GM12878 (cell line): ENCODE measurements at regions not wholly inside any gene's neighbourhood (a gene's known extent, or its start where the extent isn't known, plus 50 kb on each side); places are given as distances from the start of the nearest gene placed in this dataset.

ENCODE experiments used
- ATAC-seq: fragments of 200-7000 bp; cut with Tn5 transposase; 3 replicates; pipeline ENCODE4 v1.9.1; 2020; ENCODE audit warnings: mild to moderate bottlenecking, moderate library complexity
- BruUV-seq: library from RNA; stranded (reverse); fragments of 400-500 nt; replicated peaks from 2 replicates; lab custom pipeline; 2021; lab: Mats Ljungman, UMichigan
- CTCF ChIA-PET: fragments of 300-600 bp; sonication (Branson Sonifier 250); formaldehyde crosslinking; extraction: SDS; loops from one replicate; lab custom pipeline; 2021; ENCODE audit warnings: inconsistent platforms; lab: Yijun Ruan, JAX
- POLR2A ChIA-PET: fragments of 350-600 bp; formaldehyde crosslinking; extraction: SDS; loops from one replicate; lab custom pipeline; 2021; ENCODE audit warnings: inconsistent platforms; lab: Charles Lee
- RAD21 ChIA-PET: fragments of 300-600 bp; sonication (Branson Sonifier 250); formaldehyde crosslinking; loops from one replicate; lab custom pipeline; 2023; ENCODE audit warnings: antibody characterized with exemption; ENCODE audit not compliant: unreplicated experiment; lab: Charles Lee
- SMC1A ChIA-PET: fragments of 300-600 bp; sonication (Branson Sonifier 250); formaldehyde crosslinking; loops from one replicate; lab custom pipeline; 2023; ENCODE audit not compliant: unreplicated experiment, uncharacterized antibody; lab: Charles Lee
- DNase-seq: peaks from one replicate; pipeline ENCODE4 v3.0.0-alpha.2; 2011; ENCODE audit warnings: low read depth, low spot score
- FAIRE-seq: peaks from 3 replicates; lab custom pipeline; 2011; peaks lifted over from hg19 to GRCh38; lab: Jason Lieb, UNC
- H2AFZ ChIP-seq: 2 replicates; pipeline ENCODE4 v1.6.0; 2011; ENCODE audit warnings: low read depth, low read length, control low read depth; ENCODE audit not compliant: control insufficient read depth
- H3K27ac ChIP-seq: 2 replicates; pipeline ENCODE4 v1.5.1; 2011; ENCODE audit warnings: control low read depth; ENCODE audit not compliant: control insufficient read depth, insufficient read depth
- H3K27me3 ChIP-seq, 2 experiments: replicated peaks in 1 of 2; 2 replicates each; pipeline versions ENCODE4 v1.6.0 to v1.6.1; 2011; ENCODE audit warnings: low read length in 1 of 2; ENCODE audit not compliant: control insufficient read depth in 2 of 2, insufficient read depth in 2 of 2
- H3K36me3 ChIP-seq, 2 experiments: 2 replicates each; pipeline ENCODE4 v1.5.1; 2011; ENCODE audit warnings: low read length in 1 of 2; ENCODE audit not compliant: control insufficient read depth in 2 of 2, insufficient read depth in 2 of 2
- H3K4me1 ChIP-seq: 2 replicates; pipeline ENCODE4 v1.6.1; 2011; ENCODE audit warnings: mild to moderate bottlenecking, low read length, moderate library complexity, mixed read lengths; ENCODE audit not compliant: control insufficient read depth, insufficient read depth
- H3K4me2 ChIP-seq: 2 replicates; pipeline ENCODE4 v1.6.0; 2011; ENCODE audit warnings: control low read depth; ENCODE audit not compliant: control insufficient read depth, insufficient read depth
- H3K4me3 ChIP-seq: fragments of 200-600 bp; sonication (generic); 2 replicates; pipeline ENCODE4 v1.5.1; 2016
- H3K79me2 ChIP-seq: 2 replicates; pipeline ENCODE4 v1.6.0; 2011; ENCODE audit warnings: low read length; ENCODE audit not compliant: control insufficient read depth, insufficient read depth
- H3K9ac ChIP-seq: 2 replicates; pipeline ENCODE4 v1.8.0; 2011; ENCODE audit warnings: low read length, control low read depth, mixed read lengths; ENCODE audit not compliant: control insufficient read depth, insufficient read depth
- H3K9me3 ChIP-seq: replicated peaks from 3 replicates; pipeline ENCODE4 v1.5.1; 2011; ENCODE audit warnings: mild to moderate bottlenecking, low read length; ENCODE audit not compliant: control insufficient read depth, insufficient read depth
- H4K20me1 ChIP-seq: 2 replicates; pipeline ENCODE4 v1.6.0; 2011; ENCODE audit not compliant: control insufficient read depth, insufficient read depth
- EP300 ChIP-seq, 2 experiments: fragments of 150-350 bp in 1 of 2; IDR thresholded peaks; 2 replicates each; pipeline ENCODE4 v1.6.1; 2011 to 2012; ENCODE audit warnings: low read depth in 2 of 2, low read length in 2 of 2, borderline replicate concordance in 1 of 2, improper control_type of control experiment in 1 of 2, inconsistent platforms in 1 of 2; ENCODE audit not compliant: control insufficient read depth in 1 of 2
- HCFC1 ChIP-seq: fragments of 150-350 bp; IDR thresholded peaks from 2 replicates; pipeline ENCODE4 v1.6.1; 2014; ENCODE audit warnings: low read length
- HDAC2 ChIP-seq: fragments of 200-600 bp; sonication (generic); IDR thresholded peaks from 2 replicates; pipeline ENCODE4 v1.6.1; 2017
- MEF2B ChIP-seq: fragments of 450-650 bp; IDR thresholded peaks from 2 replicates; pipeline ENCODE4 v1.6.1; 2018; ENCODE audit warnings: mild to moderate bottlenecking, moderate library complexity; ENCODE audit not compliant: partially characterized antibody, poor library complexity, severe bottlenecking
- MXI1 ChIP-seq: fragments of 150-350 bp; IDR thresholded peaks from 2 replicates; pipeline ENCODE4 v1.6.1; 2011; ENCODE audit warnings: low read depth, mild to moderate bottlenecking, inconsistent platforms, low read length, improper control_type of control experiment
- NFYB ChIP-seq: IDR thresholded peaks from 2 replicates; pipeline ENCODE4 v1.6.1; 2011; ENCODE audit warnings: low read depth, mild to moderate bottlenecking, low read length, improper control_type of control experiment, moderate library complexity; ENCODE audit not compliant: insufficient read depth
- TARDBP ChIP-seq: IDR thresholded peaks from 2 replicates; pipeline ENCODE4 v1.6.1; 2016; ENCODE audit warnings: borderline replicate concordance
- ZSCAN29 ChIP-seq: fragments of 450-650 bp; IDR thresholded peaks from 2 replicates; pipeline ENCODE4 v1.6.1; 2017; ENCODE audit warnings: mild to moderate bottlenecking, moderate library complexity
- WGBS: methylation state at CpG from one replicate; pipeline ENCODE4 v1.1.6; 2016; ENCODE audit warnings: low lambda C conversion rate; ENCODE audit not compliant: insufficient replicate concordance, insufficient coverage; ENCODE audit errors: missing lambda C conversion rate; 5-methylcytosine and 5-hydroxymethylcytosine counted together
- in situ Hi-C: fragments of 300-500 bp; cut with MboI; formaldehyde crosslinking; loops from 9 replicates; pipeline ENCODE4 v1.14.3; 2018; ENCODE audit warnings: mixed read lengths
- intact Hi-C: fragments of 100-400 bp; cut with micrococcal nuclease; formaldehyde crosslinking; loops from one replicate; pipeline ENCODE4 v1.14.2; 2022; ENCODE audit not compliant: unreplicated experiment
- TF ChIP-seq, protein P1 (sequence below): IDR thresholded peaks from 2 replicates; pipeline ENCODE4 v1.6.1; 2012; ENCODE audit warnings: low read depth, low read length, improper control_type of control experiment
- TF ChIP-seq, protein P2 (sequence below): fragments of 450-650 bp; IDR thresholded peaks from 2 replicates; pipeline ENCODE4 v1.6.1; 2017; ENCODE audit warnings: antibody characterized with exemption, mild to moderate bottlenecking, moderate library complexity

GRCh38 chrX:138875472-138875871 is 164.0 kb upstream of the FGF13 start:
- H4K20me1 ChIP-seq = no peaks in the 10 kb centered on the region
- no peak overlapping the region for H3K4me3 ChIP-seq
- no peak overlapping the region for H2AFZ ChIP-seq
- SMC1A ChIA-PET = no interaction called here
- ATAC-seq = no peak
- H3K4me1 ChIP-seq = no peaks in the 10 kb centered on the region
- 84% methylated on average over 4 of the region's 4 CpGs for WGBS
- no TSS peak for BruUV-seq
- POLR2A ChIA-PET = no interaction called here
- CTCF ChIA-PET = no interaction called here
- in situ Hi-C loops = no loop called here
- intact Hi-C loops = no loop called here
- RAD21 ChIA-PET = no interaction called here
- H3K4me2 ChIP-seq = no peak overlapping the region
- no peak for DNase-seq
- H3K27ac ChIP-seq = no peak overlapping the region
- no peaks in the 10 kb centered on the region for H3K27me3 ChIP-seq
- no peaks in the 10 kb centered on the region for H3K79me2 ChIP-seq
- no peak for FAIRE-seq
- H3K36me3 ChIP-seq = no peaks in the 10 kb centered on the region
- H3K9ac ChIP-seq = no peak overlapping the region
- TF ChIP-seq, protein P1, sequence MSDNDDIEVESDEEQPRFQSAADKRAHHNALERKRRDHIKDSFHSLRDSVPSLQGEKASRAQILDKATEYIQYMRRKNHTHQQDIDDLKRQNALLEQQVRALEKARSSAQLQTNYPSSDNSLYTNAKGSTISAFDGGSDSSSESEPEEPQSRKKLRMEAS = no peak
- no peak for TF ChIP-seq HDAC2
- no peak for TF ChIP-seq EP300 (IDR thresholded peaks at IDR 0.05; ENCODE audit: borderline replicate concordance in 1 of 2, control insufficient read depth in 1 of 2, low read depth in 2 of 2, low read length in 2 of 2)
- TF ChIP-seq HCFC1 = no peak
- TF ChIP-seq, protein P2, sequence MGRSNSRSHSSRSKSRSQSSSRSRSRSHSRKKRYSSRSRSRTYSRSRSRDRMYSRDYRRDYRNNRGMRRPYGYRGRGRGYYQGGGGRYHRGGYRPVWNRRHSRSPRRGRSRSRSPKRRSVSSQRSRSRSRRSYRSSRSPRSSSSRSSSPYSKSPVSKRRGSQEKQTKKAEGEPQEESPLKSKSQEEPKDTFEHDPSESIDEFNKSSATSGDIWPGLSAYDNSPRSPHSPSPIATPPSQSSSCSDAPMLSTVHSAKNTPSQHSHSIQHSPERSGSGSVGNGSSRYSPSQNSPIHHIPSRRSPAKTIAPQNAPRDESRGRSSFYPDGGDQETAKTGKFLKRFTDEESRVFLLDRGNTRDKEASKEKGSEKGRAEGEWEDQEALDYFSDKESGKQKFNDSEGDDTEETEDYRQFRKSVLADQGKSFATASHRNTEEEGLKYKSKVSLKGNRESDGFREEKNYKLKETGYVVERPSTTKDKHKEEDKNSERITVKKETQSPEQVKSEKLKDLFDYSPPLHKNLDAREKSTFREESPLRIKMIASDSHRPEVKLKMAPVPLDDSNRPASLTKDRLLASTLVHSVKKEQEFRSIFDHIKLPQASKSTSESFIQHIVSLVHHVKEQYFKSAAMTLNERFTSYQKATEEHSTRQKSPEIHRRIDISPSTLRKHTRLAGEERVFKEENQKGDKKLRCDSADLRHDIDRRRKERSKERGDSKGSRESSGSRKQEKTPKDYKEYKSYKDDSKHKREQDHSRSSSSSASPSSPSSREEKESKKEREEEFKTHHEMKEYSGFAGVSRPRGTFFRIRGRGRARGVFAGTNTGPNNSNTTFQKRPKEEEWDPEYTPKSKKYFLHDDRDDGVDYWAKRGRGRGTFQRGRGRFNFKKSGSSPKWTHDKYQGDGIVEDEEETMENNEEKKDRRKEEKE = no peak
- no peak for TF ChIP-seq TARDBP
- TF ChIP-seq MXI1 = no peak
- TF ChIP-seq NFYB = no peak
- TF ChIP-seq ZSCAN29 = no peak
- no peak for TF ChIP-seq MEF2B
- TF ChIP-seq, all 136 proteins: peak for 0
- no peaks in the 10 kb centered on the region for H3K9me3 ChIP-seq
